ENCODE measurements at regions not wholly inside any gene's neighbourhood (a gene's known extent, or its start where the extent isn't known, plus 50 kb on each side); places are given as distances from the start of the nearest gene placed in this dataset.

- ChIA-PET CTCF (no interaction called here), POLR2A (no interaction called here)
- TF ChIP-seq HEYL (CRISPR knock-in tag; IDR thresholded peaks at IDR 0.05) = no peak
- no peak for TF ChIP-seq SREBF2 (IDR thresholded peaks at IDR 0.05)
- TF ChIP-seq CTCF (IDR thresholded peaks at IDR 0.05) = no peak
- TF ChIP-seq E2F6 (IDR thresholded peaks at IDR 0.05; ENCODE audit: borderline replicate concordance, low read depth) = no peak
- TF ChIP-seq KDM5A (IDR thresholded peaks at IDR 0.05) = no peak
- no peaks in the 10 kb centered on the region for H3K9me3 ChIP-seq
- DNase-seq (ENCODE audit: low read depth in 1 of 2, low spot score in 1 of 2) (no peak), ATAC-seq (peak; percentile 60; a peak in 4 of 6 replicates), FAIRE-seq (no peak)
- 64% methylated on average over 4 of the region's 4 CpGs for WGBS (ENCODE audit: missing lambda C conversion rate)
- H3K4me3 ChIP-seq = no peak overlapping the region
- H3K4me2 ChIP-seq = peak overlapping the region; percentile 66
- H3K27ac ChIP-seq = peak overlapping the region; percentile 61 to 78
- peaks cover 33% of the 10 kb centered on the region for H3K4me1 ChIP-seq
These were observed 247.0 kb downstream of the PRELID2 start for GRCh38 chr5:145588113-145588512.

GRCh38 chr5:145587710-145588109 is 247.4 kb downstream of the PRELID2 start:
- peak; percentile 45 to 72 for DNase-seq (ENCODE audit: low read depth in 1 of 2, low spot score in 1 of 2)
- Histone ChIP-seq H3K4me3 (no peak overlapping the region), H3K4me2 (peak overlapping the region; percentile 66), H3K9me3 (no peaks in the 10 kb centered on the region), H3K4me1 (peaks cover 33% of the 10 kb centered on the region), H3K27ac (peak overlapping the region; percentile 61 to 78)
- WGBS (ENCODE audit: missing lambda C conversion rate) = 55% methylated on average over 1 of the region's 1 CpG
- ChIA-PET CTCF (no interaction called here), POLR2A (no interaction called here)
- FAIRE-seq = peak; percentile 7
- ATAC-seq = peak; percentile 96 to 98
- no peak for TF ChIP-seq PBX3 (IDR thresholded peaks at IDR 0.05)
- TF ChIP-seq TFCP2L1 (CRISPR knock-in tag; IDR thresholded peaks at IDR 0.05) = no peak
- TF ChIP-seq HEYL (CRISPR knock-in tag; IDR thresholded peaks at IDR 0.05) = no peak
- no peak for TF ChIP-seq HES2 (IDR thresholded peaks at IDR 0.05)
- TF ChIP-seq EP300 (IDR thresholded peaks at IDR 0.05) = peak in 1 of 2 experiments; percentile 41; a peak in 1 of 5 replicates
- no peak for TF ChIP-seq PHF8 (IDR thresholded peaks at IDR 0.05; ENCODE audit: borderline replicate concordance, low read depth)
- TF ChIP-seq MAX (IDR thresholded peaks at IDR 0.05) = peak; percentile 38; the same call in 1 of the 2 replicates
- no peak; the same call in 1 of the 2 replicates for TF ChIP-seq GATA3 (IDR thresholded peaks at IDR 0.05; ENCODE audit: borderline replicate concordance)
- no peak for TF ChIP-seq RARB (CRISPR knock-in tag; IDR thresholded peaks at IDR 0.05)
- TF ChIP-seq FOSL2 (IDR thresholded peaks at IDR 0.05) = peak; percentile 73; the same call in 1 of the 2 replicates
- TF ChIP-seq FOSL2 (CRISPR knock-in tag; IDR thresholded peaks at IDR 0.05) = peak; percentile 90
- no peak for TF ChIP-seq BCL3 (IDR thresholded peaks at IDR 0.05)
- TF ChIP-seq EHMT2 (IDR thresholded peaks at IDR 0.05; ENCODE audit: low read depth) = no peak
- TF ChIP-seq POLR2A (IDR thresholded peaks at IDR 0.05; ENCODE audit: low read length) = no peak
- TF ChIP-seq TP53 (CRISPR knock-in tag; IDR thresholded peaks at IDR 0.05) = no peak
- TF ChIP-seq NR3C1 (IDR thresholded peaks at IDR 0.05) = no peak
- no peak for TF ChIP-seq RNF2 (IDR thresholded peaks at IDR 0.05; ENCODE audit: borderline replicate concordance, low read depth)
- TF ChIP-seq HMGXB4 (CRISPR knock-in tag; IDR thresholded peaks at IDR 0.05; ENCODE audit: borderline replicate concordance) = no peak
- TF ChIP-seq E2F6 (IDR thresholded peaks at IDR 0.05; ENCODE audit: borderline replicate concordance, low read depth) = no peak
- TF ChIP-seq NFE2L2 (conservative IDR thresholded peaks at IDR 0.05; ENCODE audit: low read length) = no peak
- TF ChIP-seq SREBF2 (IDR thresholded peaks at IDR 0.05) = no peak
- no peak for TF ChIP-seq CHD2 (IDR thresholded peaks at IDR 0.05; ENCODE audit: low read length, partially characterized antibody)
- no peak for TF ChIP-seq RCOR1 (IDR thresholded peaks at IDR 0.05; ENCODE audit: low read depth, low read length)
- no peak for TF ChIP-seq HDAC2 (IDR thresholded peaks at IDR 0.05)
- no peak for TF ChIP-seq HOXA7 (CRISPR knock-in tag; IDR thresholded peaks at IDR 0.05)
- no peak for TF ChIP-seq ZNF302 (CRISPR knock-in tag; IDR thresholded peaks at IDR 0.05)
- TF ChIP-seq JUNB (IDR thresholded peaks at IDR 0.05) = peak; percentile 87
- 0 out of 5 replicates have a peak, but pooled peaks of 1 of the 2 experiments have one; percentile 50 for TF ChIP-seq JUN (IDR thresholded peaks at IDR 0.05)
- TF ChIP-seq HOXB13 (CRISPR knock-in tag; IDR thresholded peaks at IDR 0.05; ENCODE audit: low read depth) = no peak

Data from A549 (cell line).